AG04450 (cell line): ENCODE measurements at regions not wholly inside any gene's neighbourhood (a gene's known extent, or its start where the extent isn't known, plus 50 kb on each side); places are given as distances from the start of the nearest gene placed in this dataset.

Experiments used
- CTCF ChIA-PET: fragments of 300-600, 350-600 bp; formaldehyde crosslinking; extraction: SDS; loops from one replicate; lab custom pipeline; 2022; ENCODE audit warnings: antibody characterized with exemption, inconsistent platforms; lab: Charles Lee
- POLR2A ChIA-PET: fragments of 350-600 bp; formaldehyde crosslinking; extraction: SDS; loops from one replicate; lab custom pipeline; 2021; ENCODE audit warnings: antibody characterized with exemption, inconsistent platforms; lab: Yijun Ruan, JAX
- DNase-seq: peaks from one replicate; pipeline ENCODE4 v3.0.0-alpha.2; 2011; ENCODE audit warnings: low read depth, low spot score
- H3K27ac ChIP-seq: one replicate; pipeline ENCODE4 v1.5.1; 2012; ENCODE audit warnings: low read depth, low read length, control low read depth
- H3K27me3 ChIP-seq: one replicate; pipeline ENCODE4 v1.6.0; 2012; ENCODE audit warnings: low read length; ENCODE audit not compliant: control insufficient read depth, insufficient read depth
- H3K4me3 ChIP-seq: 2 replicates; pipeline ENCODE4 v1.5.1; 2011; ENCODE audit warnings: mild to moderate bottlenecking, low read depth, low read length, control low read depth
- H3K9me3 ChIP-seq: 2 replicates; pipeline ENCODE4 v1.5.1; 2012; ENCODE audit warnings: low read length; ENCODE audit not compliant: control insufficient read depth, insufficient read depth
- CTCF ChIP-seq: IDR thresholded peaks from 2 replicates; pipeline ENCODE4 v1.5.1; 2011; ENCODE audit warnings: low read depth, low read length, control low read depth, inconsistent platforms

- ChIA-PET POLR2A (no interaction called here), CTCF (no interaction called here)
- Histone ChIP-seq H3K9me3 (no peaks in the 10 kb centered on the region; the same call in 1 of the 2 replicates), H3K4me3 (no peak overlapping the region), H3K27me3 (peaks cover 9% of the 10 kb centered on the region), H3K27ac (no peak overlapping the region)
- DNase-seq, result no peak
- no peak for TF ChIP-seq CTCF
Observed at GRCh38 chr1:38114241-38115026, 67.8 kb upstream of the POU3F1 start.

GRCh38 chr1:38113159-38113666 is 66.6 kb upstream of the POU3F1 start:
- Histone ChIP-seq H3K4me3 (no peak overlapping the region), H3K9me3 (no peaks in the 10 kb centered on the region; the same call in 1 of the 2 replicates), H3K27ac (no peak overlapping the region), H3K27me3 (peaks cover 9% of the 10 kb centered on the region)
- no peak for TF ChIP-seq CTCF
- DNase-seq, result no peak
- ChIA-PET POLR2A (no interaction called here), CTCF (no interaction called here)

- peaks cover 6% of the 10 kb centered on the region for H3K27me3 ChIP-seq
- DNase-seq, result no peak
- H3K27ac ChIP-seq, result no peak overlapping the region
- ChIA-PET POLR2A (no interaction called here), CTCF (no interaction called here)
- no peak for TF ChIP-seq CTCF
- no peak overlapping the region for H3K4me3 ChIP-seq
- H3K9me3 ChIP-seq, result no peaks in the 10 kb centered on the region
Observed at GRCh38 chr1:38111589-38111988, 65.0 kb upstream of the POU3F1 start.

- POLR2A ChIA-PET, result no interaction called here
- no peak overlapping the region for H3K27ac ChIP-seq
- H3K9me3 ChIP-seq, result no peaks in the 10 kb centered on the region
- TF ChIP-seq CTCF, result no peak
- H3K4me3 ChIP-seq, result no peak overlapping the region
- CTCF ChIA-PET, result no interaction called here
- H3K27me3 ChIP-seq, result no peaks in the 10 kb centered on the region
- no peak for DNase-seq
Observed at GRCh38 chr1:38105267-38105666, 58.7 kb upstream of the POU3F1 start.

- DNase-seq, result no peak
- H3K27me3 ChIP-seq, result peaks cover 4% of the 10 kb centered on the region
- no peak for TF ChIP-seq CTCF
- POLR2A ChIA-PET, result no interaction called here
- H3K9me3 ChIP-seq, result no peaks in the 10 kb centered on the region
- CTCF ChIA-PET, result no interaction called here
- no peak overlapping the region for H3K27ac ChIP-seq
- H3K4me3 ChIP-seq, result no peak overlapping the region
Observed at GRCh38 chr1:38102636-38103035, 56.0 kb upstream of the POU3F1 start.
